ENCODE measurements at regions not wholly inside any gene's neighbourhood (a gene's known extent, or its start where the extent isn't known, plus 50 kb on each side); places are given as distances from the start of the nearest gene placed in this dataset.

DNA sequence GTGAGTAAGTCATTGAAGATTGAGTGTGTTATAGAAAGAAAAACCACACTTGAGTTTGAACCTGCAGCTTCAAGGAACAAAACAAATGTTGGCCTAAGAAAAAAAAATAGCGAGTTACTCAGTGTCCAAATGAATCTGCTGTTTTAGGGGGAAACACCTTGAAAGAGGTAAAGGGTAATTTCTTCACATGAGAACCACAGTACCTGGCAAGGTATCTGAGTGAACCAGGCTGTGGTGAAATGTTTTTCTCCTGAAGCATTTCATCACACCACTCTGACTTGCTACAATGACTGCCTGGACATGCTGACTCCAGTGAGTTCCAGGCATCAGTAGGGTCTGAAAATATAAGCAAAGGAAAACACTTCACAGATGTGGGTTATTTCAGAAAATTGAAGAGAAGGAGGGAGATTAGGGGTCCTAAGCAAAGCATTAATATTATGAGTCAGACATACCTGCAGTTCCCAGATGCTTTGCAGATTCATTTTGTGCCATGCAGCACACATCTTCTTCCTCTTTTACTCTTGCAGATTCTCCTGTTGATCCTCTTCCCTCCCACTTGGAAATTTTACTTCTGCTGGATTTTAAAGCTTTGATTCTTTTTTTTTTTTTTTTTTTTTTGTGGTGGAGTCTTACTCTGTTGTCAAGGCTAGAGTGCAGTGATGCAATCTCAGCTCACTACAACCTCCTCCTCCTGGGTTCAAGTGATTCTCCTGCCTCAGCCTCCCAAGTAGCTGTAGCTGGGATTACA, 206.2 kb upstream of the SGK1 start:
- no peak for TF ChIP-seq POLR2A (IDR thresholded peaks at IDR 0.05)
- no peak for TF ChIP-seq POLR2AphosphoS5 (IDR thresholded peaks at IDR 0.05)
- TF ChIP-seq, protein P1, sequence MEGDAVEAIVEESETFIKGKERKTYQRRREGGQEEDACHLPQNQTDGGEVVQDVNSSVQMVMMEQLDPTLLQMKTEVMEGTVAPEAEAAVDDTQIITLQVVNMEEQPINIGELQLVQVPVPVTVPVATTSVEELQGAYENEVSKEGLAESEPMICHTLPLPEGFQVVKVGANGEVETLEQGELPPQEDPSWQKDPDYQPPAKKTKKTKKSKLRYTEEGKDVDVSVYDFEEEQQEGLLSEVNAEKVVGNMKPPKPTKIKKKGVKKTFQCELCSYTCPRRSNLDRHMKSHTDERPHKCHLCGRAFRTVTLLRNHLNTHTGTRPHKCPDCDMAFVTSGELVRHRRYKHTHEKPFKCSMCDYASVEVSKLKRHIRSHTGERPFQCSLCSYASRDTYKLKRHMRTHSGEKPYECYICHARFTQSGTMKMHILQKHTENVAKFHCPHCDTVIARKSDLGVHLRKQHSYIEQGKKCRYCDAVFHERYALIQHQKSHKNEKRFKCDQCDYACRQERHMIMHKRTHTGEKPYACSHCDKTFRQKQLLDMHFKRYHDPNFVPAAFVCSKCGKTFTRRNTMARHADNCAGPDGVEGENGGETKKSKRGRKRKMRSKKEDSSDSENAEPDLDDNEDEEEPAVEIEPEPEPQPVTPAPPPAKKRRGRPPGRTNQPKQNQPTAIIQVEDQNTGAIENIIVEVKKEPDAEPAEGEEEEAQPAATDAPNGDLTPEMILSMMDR (IDR thresholded peaks at IDR 0.05) = no peak
- TF ChIP-seq EP300 (IDR thresholded peaks at IDR 0.05) = no peak
